ENCODE measurements at regions not wholly inside any gene's neighbourhood (a gene's known extent, or its start where the extent isn't known, plus 50 kb on each side); places are given as distances from the start of the nearest gene placed in this dataset.
"Not testable (repeated sequence)": the region's sequence is repeated elsewhere in the genome, so short reads cannot be mapped to it uniquely, and the experiment has no call there.

GRCh38 chr2:194054313-194054712, 1602.7 kb upstream of the SLC39A10 start:
- Mint-ChIP-seq H3K36me3 (no peaks in the 10 kb centered on the region), H3K27ac (no peak overlapping the region), H3K27me3 (no peaks in the 10 kb centered on the region), H3K4me1 (no peaks in the 10 kb centered on the region), H3K4me3 (no peak overlapping the region), H3K9me3 (peaks cover 2% of the 10 kb centered on the region)
- no peak for DNase-seq

GRCh38 chr2:194044321-194044720, 1612.7 kb upstream of the SLC39A10 start:
- Mint-ChIP-seq H3K27me3 (no peaks in the 10 kb centered on the region), H3K9me3 (no peaks in the 10 kb centered on the region), H3K27ac (no peak overlapping the region), H3K36me3 (no peaks in the 10 kb centered on the region), H3K4me3 (no peak overlapping the region), H3K4me1 (no peaks in the 10 kb centered on the region)
- DNase-seq: no peak

GRCh38 chr2:194021130-194021529, 1635.9 kb upstream of the SLC39A10 start:
- H3K27me3 Mint-ChIP-seq, DNase-seq, H3K9me3 Mint-ChIP-seq, H3K4me1 Mint-ChIP-seq, H3K27ac Mint-ChIP-seq, H3K36me3 Mint-ChIP-seq, H3K4me3 Mint-ChIP-seq: not testable (repeated sequence)

GRCh38 chr2:194020155-194020554, 1636.9 kb upstream of the SLC39A10 start:
- no peak overlapping the region for H3K4me3 Mint-ChIP-seq
- no peaks in the 10 kb centered on the region for H3K9me3 Mint-ChIP-seq
- no peaks in the 10 kb centered on the region for H3K27me3 Mint-ChIP-seq
- H3K27ac Mint-ChIP-seq: no peak overlapping the region
- DNase-seq: no peak
- no peaks in the 10 kb centered on the region for H3K4me1 Mint-ChIP-seq
- no peaks in the 10 kb centered on the region for H3K36me3 Mint-ChIP-seq

GRCh38 chr2:194015751-194016150, 1641.3 kb upstream of the SLC39A10 start:
- Mint-ChIP-seq H3K9me3 (no peaks in the 10 kb centered on the region), H3K4me3 (no peak overlapping the region), H3K27ac (no peak overlapping the region), H3K4me1 (no peaks in the 10 kb centered on the region), H3K36me3 (no peaks in the 10 kb centered on the region), H3K27me3 (no peaks in the 10 kb centered on the region)
- no peak for DNase-seq

GRCh38 chr2:194014639-194015038, 1642.4 kb upstream of the SLC39A10 start:
- Mint-ChIP-seq H3K36me3 (no peaks in the 10 kb centered on the region), H3K27ac (no peak overlapping the region), H3K4me3 (no peak overlapping the region), H3K9me3 (peaks cover 1% of the 10 kb centered on the region), H3K4me1 (no peaks in the 10 kb centered on the region), H3K27me3 (no peaks in the 10 kb centered on the region)
- DNase-seq: no peak

GRCh38 chr2:194004590-194005206, 1652.3 kb upstream of the SLC39A10 start:
- Mint-ChIP-seq H3K36me3 (no peaks in the 10 kb centered on the region), H3K27ac (no peak overlapping the region), H3K27me3 (no peaks in the 10 kb centered on the region), H3K4me3 (no peak overlapping the region), H3K4me1 (no peaks in the 10 kb centered on the region), H3K9me3 (peaks cover 12% of the 10 kb centered on the region)
- DNase-seq: no peak

GRCh38 chr2:194003911-194004310, 1653.1 kb upstream of the SLC39A10 start:
- Mint-ChIP-seq H3K36me3 (no peaks in the 10 kb centered on the region), H3K27ac (no peak overlapping the region), H3K27me3 (no peaks in the 10 kb centered on the region), H3K9me3 (peaks cover 4% of the 10 kb centered on the region), H3K4me3 (no peak overlapping the region), H3K4me1 (no peaks in the 10 kb centered on the region)
- no peak for DNase-seq

- Mint-ChIP-seq H3K9me3 (no peaks in the 10 kb centered on the region), H3K4me3 (no peak overlapping the region), H3K27ac (no peak overlapping the region), H3K27me3 (no peaks in the 10 kb centered on the region), H3K36me3 (no peaks in the 10 kb centered on the region), H3K4me1 (no peaks in the 10 kb centered on the region)
- DNase-seq: no peak
These were observed 1654.2 kb upstream of the SLC39A10 start for GRCh38 chr2:194002699-194003368.

- no peaks in the 10 kb centered on the region for H3K27me3 Mint-ChIP-seq
- peaks cover 2% of the 10 kb centered on the region for H3K9me3 Mint-ChIP-seq
- H3K4me1 Mint-ChIP-seq: no peaks in the 10 kb centered on the region
- H3K4me3 Mint-ChIP-seq: no peak overlapping the region
- no peak for DNase-seq
- no peak overlapping the region for H3K27ac Mint-ChIP-seq
- H3K36me3 Mint-ChIP-seq: no peaks in the 10 kb centered on the region
These were observed 1666.2 kb upstream of the SLC39A10 start for GRCh38 chr2:193990868-193991267.

GRCh38 chr2:193989645-193990044, 1667.4 kb upstream of the SLC39A10 start:
- H3K4me1 Mint-ChIP-seq: no peaks in the 10 kb centered on the region
- H3K4me3 Mint-ChIP-seq: no peak overlapping the region
- no peak overlapping the region for H3K27ac Mint-ChIP-seq
- no peaks in the 10 kb centered on the region for H3K36me3 Mint-ChIP-seq
- H3K27me3 Mint-ChIP-seq: no peaks in the 10 kb centered on the region
- no peaks in the 10 kb centered on the region for H3K9me3 Mint-ChIP-seq
- no peak for DNase-seq

GRCh38 chr2:193988784-193989183, 1668.2 kb upstream of the SLC39A10 start:
- no peak for DNase-seq
- H3K4me1 Mint-ChIP-seq: no peaks in the 10 kb centered on the region
- H3K9me3 Mint-ChIP-seq: no peaks in the 10 kb centered on the region
- no peaks in the 10 kb centered on the region for H3K27me3 Mint-ChIP-seq
- H3K4me3 Mint-ChIP-seq: no peak overlapping the region
- no peak overlapping the region for H3K27ac Mint-ChIP-seq
- no peaks in the 10 kb centered on the region for H3K36me3 Mint-ChIP-seq

- no peak for DNase-seq
- Mint-ChIP-seq H3K27me3 (no peaks in the 10 kb centered on the region), H3K36me3 (no peaks in the 10 kb centered on the region), H3K4me3 (no peak overlapping the region), H3K4me1 (no peaks in the 10 kb centered on the region), H3K27ac (no peak overlapping the region), H3K9me3 (no peaks in the 10 kb centered on the region)
These were observed 1671.8 kb upstream of the SLC39A10 start for GRCh38 chr2:193985272-193985671.

GRCh38 chr2:193980599-193980998, 1676.4 kb upstream of the SLC39A10 start:
- H3K27ac Mint-ChIP-seq: no peak overlapping the region
- no peaks in the 10 kb centered on the region for H3K4me1 Mint-ChIP-seq
- DNase-seq: no peak
- no peaks in the 10 kb centered on the region for H3K36me3 Mint-ChIP-seq
- H3K4me3 Mint-ChIP-seq: no peak overlapping the region
- H3K27me3 Mint-ChIP-seq: no peaks in the 10 kb centered on the region
- H3K9me3 Mint-ChIP-seq: peaks cover 16% of the 10 kb centered on the region

GRCh38 chr2:193973781-193974180, 1683.2 kb upstream of the SLC39A10 start:
- Mint-ChIP-seq H3K27me3 (no peaks in the 10 kb centered on the region), H3K27ac (no peak overlapping the region), H3K4me1 (no peaks in the 10 kb centered on the region), H3K4me3 (no peak overlapping the region), H3K36me3 (no peaks in the 10 kb centered on the region), H3K9me3 (peaks cover 14% of the 10 kb centered on the region)
- no peak for DNase-seq

GRCh38 chr2:193966590-193966989, 1690.4 kb upstream of the SLC39A10 start:
- Mint-ChIP-seq H3K9me3 (no peaks in the 10 kb centered on the region), H3K27me3 (no peaks in the 10 kb centered on the region)
- DNase-seq: no peak

More at GRCh38 chr2:193966590-193966989, 1690.4 kb upstream of the SLC39A10 start:
- no peak overlapping the region for H3K27ac Mint-ChIP-seq
- no peaks in the 10 kb centered on the region for H3K36me3 Mint-ChIP-seq
- H3K4me1 Mint-ChIP-seq: no peaks in the 10 kb centered on the region
- no peak overlapping the region for H3K4me3 Mint-ChIP-seq
